CD4-positive, alpha-beta T cell (primary cell): ENCODE measurements at regions not wholly inside any gene's neighbourhood (a gene's known extent, or its start where the extent isn't known, plus 50 kb on each side); places are given as distances from the start of the nearest gene placed in this dataset.

Experiments
- ATAC-seq: fragments of 200-7000 bp; cut with Tn5 transposase; one replicate; pipeline ENCODE4 v1.10.0; 2022; ENCODE audit warnings: mild to moderate bottlenecking; ENCODE audit not compliant: poor library complexity
- CTCF ChIA-PET: fragments of 350-600 bp; sonication (Branson Sonifier 250); formaldehyde crosslinking; loops from one replicate; lab custom pipeline; 2021; ENCODE audit warnings: antibody characterized with exemption, inconsistent platforms; lab: Charles Lee
- POLR2A ChIA-PET: fragments of 350-600 bp; sonication (Branson Sonifier 250); formaldehyde crosslinking; loops from one replicate; lab custom pipeline; 2021; ENCODE audit warnings: antibody characterized with exemption, inconsistent platforms; lab: Charles Lee
- DNase-seq, 14 experiments: peaks; one replicate each; pipeline ENCODE4 v3.0.0-alpha.2; 2013 to 2020; ENCODE audit warnings: mixed read lengths in 2 of 14
- H3K27ac ChIP-seq, 2 donors: one replicate each; pipeline versions ENCODE4 v1.5.1 to v1.7.0; 2013; ENCODE audit warnings: low read length in 2 of 2, low read depth in 1 of 2, mild to moderate bottlenecking in 1 of 2
- H3K27me3 ChIP-seq, 2 experiments: 1 replicate in 1 of 2; 2 replicates in 1 of 2; pipeline versions ENCODE4 v1.6.1 to v1.7.0; 2013; ENCODE audit warnings: low read length in 2 of 2, control low read depth in 1 of 2, mild to moderate bottlenecking in 1 of 2, moderate library complexity in 1 of 2; ENCODE audit not compliant: insufficient read depth in 2 of 2, control insufficient read depth in 1 of 2
- H3K36me3 ChIP-seq: one replicate; pipeline ENCODE4 v1.6.1; 2013; ENCODE audit warnings: low read length, control low read depth; ENCODE audit not compliant: insufficient read depth
- H3K4me1 ChIP-seq: one replicate; pipeline ENCODE4 v1.6.1; 2013; ENCODE audit warnings: low read length, control low read depth; ENCODE audit not compliant: insufficient read depth
- H3K4me3 ChIP-seq: one replicate; pipeline ENCODE4 v1.5.1; 2013; ENCODE audit warnings: mild to moderate bottlenecking, low read length, moderate library complexity
- H3K9me3 ChIP-seq, 2 experiments: 1 replicate in 1 of 2; 2 replicates in 1 of 2; pipeline versions ENCODE4 v1.6.1 to v1.7.0; 2013; ENCODE audit warnings: low read length in 2 of 2, mild to moderate bottlenecking in 2 of 2, control low read depth in 1 of 2, moderate library complexity in 1 of 2; ENCODE audit not compliant: control insufficient read depth in 1 of 2, insufficient read depth in 1 of 2
- H3K27ac Mint-ChIP-seq: one replicate; pipeline ENCODE4 v1.8.0; 2020; ENCODE audit warnings: mixed read lengths
- H3K27me3 Mint-ChIP-seq: one replicate; pipeline ENCODE4 v1.8.0; 2021; ENCODE audit warnings: mixed read lengths
- H3K36me3 Mint-ChIP-seq: one replicate; pipeline ENCODE4 v1.8.0; 2021; ENCODE audit warnings: low read depth, mixed read lengths
- H3K4me1 Mint-ChIP-seq: one replicate; pipeline ENCODE4 v1.8.0; 2021; ENCODE audit warnings: low read depth, mixed read lengths
- H3K4me3 Mint-ChIP-seq: one replicate; pipeline ENCODE4 v1.8.0; 2020; ENCODE audit warnings: mild to moderate bottlenecking, mixed read lengths
- H3K9me3 Mint-ChIP-seq: one replicate; pipeline ENCODE4 v1.8.0; 2020; ENCODE audit warnings: mixed read lengths
- CTCF ChIP-seq: fragments of 200-600 bp; IDR thresholded peaks from one replicate; pipeline ENCODE4 v1.8.0; 2022; ENCODE audit warnings: antibody characterized with exemption, mild to moderate bottlenecking
- intact Hi-C, 2 experiments: fragments of 100-400 bp; cut with DNase I in 1 of 2; cut with micrococcal nuclease in 1 of 2; formaldehyde crosslinking; loops; one replicate each; pipeline versions ENCODE4 v1.15.1 to v1.9.0; 2023 to 2025; cut with DNase I, micrococcal nuclease

GRCh38 chr10:65614956-65615565 is 1310.8 kb upstream of the LRRTM3 start:
- CTCF ChIA-PET, result no interaction called here

DNA sequence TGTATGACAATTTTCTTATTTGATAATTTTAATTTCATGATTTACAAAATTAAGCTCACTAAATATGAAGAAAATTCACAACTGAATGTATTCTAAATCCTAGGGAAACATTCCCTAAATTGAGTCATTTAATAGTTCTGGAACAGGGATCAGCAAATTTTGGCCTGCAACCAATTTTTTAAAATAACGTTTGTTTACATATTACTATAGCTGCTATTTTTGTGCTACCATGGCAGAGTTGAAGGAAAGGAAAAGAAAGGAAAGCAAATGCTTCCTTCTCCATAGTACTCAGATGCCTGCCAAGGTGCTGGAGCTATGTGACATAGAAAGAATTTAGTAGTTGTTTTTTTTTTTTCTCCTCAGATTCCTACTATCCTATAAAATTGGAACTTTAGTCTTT is 1307.7 kb upstream of the LRRTM3 start:
- H3K27ac ChIP-seq, result no peak overlapping the region
- H3K4me3 ChIP-seq, result no peak overlapping the region
- CTCF ChIA-PET, result no interaction called here
- H3K4me1 ChIP-seq, result no peaks in the 10 kb centered on the region
- peaks cover 0 to 7% of the 10 kb centered on the region in 2 experiments for H3K9me3 ChIP-seq
- Mint-ChIP-seq H3K27ac (no peak overlapping the region), H3K4me1 (no peaks in the 10 kb centered on the region), H3K27me3 (no peaks in the 10 kb centered on the region), H3K36me3 (no peaks in the 10 kb centered on the region), H3K4me3 (no peak overlapping the region), H3K9me3 (peaks cover 12% of the 10 kb centered on the region)
- DNase-seq (no peak), ATAC-seq (no peak)
- no peaks in the 10 kb centered on the region for H3K36me3 ChIP-seq
- intact Hi-C loops, result no loop called here
- H3K27me3 ChIP-seq, result no peaks in the 10 kb centered on the region
- TF ChIP-seq CTCF, result no peak
- POLR2A ChIA-PET, result no interaction called here

More at GRCh38 chr10:65614956-65615565, 1310.8 kb upstream of the LRRTM3 start:
- no peak overlapping the region for H3K27ac Mint-ChIP-seq
- no peaks in the 10 kb centered on the region for H3K27me3 ChIP-seq
- H3K27me3 Mint-ChIP-seq, result no peaks in the 10 kb centered on the region
- no peak for TF ChIP-seq CTCF
- POLR2A ChIA-PET, result no interaction called here
- no peak overlapping the region for H3K4me3 Mint-ChIP-seq
- no peak overlapping the region for H3K27ac ChIP-seq
- no peaks in the 10 kb centered on the region for H3K36me3 ChIP-seq
- H3K36me3 Mint-ChIP-seq, result no peaks in the 10 kb centered on the region
- no peaks in the 10 kb centered on the region for H3K4me1 Mint-ChIP-seq
- H3K4me1 ChIP-seq, result no peaks in the 10 kb centered on the region
- no peak overlapping the region for H3K4me3 ChIP-seq
- DNase-seq, result no peak
- H3K9me3 Mint-ChIP-seq, result peaks cover 10% of the 10 kb centered on the region
- intact Hi-C loops, result no loop called here
- peaks cover 0 to 7% of the 10 kb centered on the region in 2 experiments for H3K9me3 ChIP-seq
- no peak for ATAC-seq

- ChIA-PET POLR2A (no interaction called here), CTCF (no interaction called here)
- DNase-seq (no peak), ATAC-seq (no peak)
- no peak for TF ChIP-seq CTCF
- intact Hi-C loops, result no loop called here
- Histone ChIP-seq H3K9me3 (peaks cover 3 to 7% of the 10 kb centered on the region in 2 experiments), H3K27ac (no peak overlapping the region), H3K27me3 (no peaks in the 10 kb centered on the region), H3K4me1 (no peaks in the 10 kb centered on the region), H3K4me3 (no peak overlapping the region), H3K36me3 (no peaks in the 10 kb centered on the region)
- peaks cover 6% of the 10 kb centered on the region for H3K9me3 Mint-ChIP-seq
- no peaks in the 10 kb centered on the region for H3K36me3 Mint-ChIP-seq
- no peaks in the 10 kb centered on the region for H3K4me1 Mint-ChIP-seq
- H3K27me3 Mint-ChIP-seq, result no peaks in the 10 kb centered on the region
- H3K4me3 Mint-ChIP-seq, result no peak overlapping the region
- H3K27ac Mint-ChIP-seq, result no peak overlapping the region
Measured at GRCh38 chr10:65620404-65621048, 1305.3 kb upstream of the LRRTM3 start.
